Heart left ventricle (tissue), 16 donors: ENCODE measurements at regions not wholly inside any gene's neighbourhood (a gene's known extent, or its start where the extent isn't known, plus 50 kb on each side); places are given as distances from the start of the nearest gene placed in this dataset.
"Not testable (repeated sequence)": the region's sequence is repeated elsewhere in the genome, so short reads cannot be mapped to it uniquely, and the experiment has no call there.

Experiments used
- ATAC-seq, 4 donors: fragments of 200-7000 bp; cut with Tn5 transposase; one replicate each; pipeline ENCODE4 v1.9.1; 2020 to 2022; ENCODE audit warnings: moderate library complexity in 4 of 4, mild to moderate bottlenecking in 3 of 4, moderate number of reproducible peaks in 1 of 4
- DNase-seq, 5 donors: peaks; one replicate each; pipeline ENCODE4 v3.0.0-alpha.2; 2020
- H3K27ac ChIP-seq, 12 donors: fragments of 200-600 bp; sonication (generic) in 4 of 12; one replicate each; pipeline versions ENCODE4 v1.5.0 to v1.8.0; 2016 to 2022; ENCODE audit warnings: mild to moderate bottlenecking in 2 of 12
- H3K27me3 ChIP-seq, 9 donors: fragments of 200-600 bp; sonication (generic) in 2 of 9; one replicate each; pipeline versions ENCODE4 v1.5.1 to v1.8.0; 2016 to 2022; ENCODE audit warnings: mild to moderate bottlenecking in 3 of 9
- H3K36me3 ChIP-seq, 9 donors: fragments of 200-600 bp; sonication (generic) in 2 of 9; one replicate each; pipeline versions ENCODE4 v1.5.0 to v1.8.0; 2018 to 2022; ENCODE audit warnings: mild to moderate bottlenecking in 2 of 9
- H3K4me1 ChIP-seq, 12 donors: fragments of 200-600 bp; sonication (generic) in 4 of 12; one replicate each; pipeline versions ENCODE4 v1.5.0 to v1.8.0; 2016 to 2022; ENCODE audit warnings: mild to moderate bottlenecking in 3 of 12
- H3K4me3 ChIP-seq, 12 donors: fragments of 200-600 bp; sonication (generic) in 4 of 12; one replicate each; pipeline versions ENCODE4 v1.5.0 to v1.8.0; 2017 to 2022; ENCODE audit warnings: mild to moderate bottlenecking in 9 of 12, moderate library complexity in 4 of 12
- H3K9me3 ChIP-seq, 12 donors: fragments of 200-600 bp; sonication (generic) in 4 of 12; one replicate each; pipeline versions ENCODE4 v1.5.0 to v1.8.0; 2016 to 2022; ENCODE audit warnings: mild to moderate bottlenecking in 1 of 12
- WGBS, 4 donors: extraction: QIAGEN DNeasy Blood & Tissue Kit in 2 of 4; methylation state at CpG; one replicate each; pipeline versions ENCODE4 v1.1.5 to v1.1.7; 2013 to 2018; 5-methylcytosine and 5-hydroxymethylcytosine counted together
- intact Hi-C, 10 donors: fragments of 100-400 bp; cut with DNase I; formaldehyde crosslinking; loops; one replicate each; pipeline versions ENCODE4 v1.11.1 to v1.14.2; 2022
- donor health status: ischemic (EF 13 %, LVEDD 7.1; RV severe dilation, severe dysfunction).
- donor health status: healthy with polysubstance abuse.
- donor health status: DM: no; HTN: yes; CAD: no.
- donor health status: DM: no; HTN: no; CAD: no.
- donor health status: ischemic (EF 25% LVEDD 6.9; RV normal size, moderate dysfunction).
- donor health status: ischemic (EF 25% LVEDD 5.7; RV mildly dilated, moderate dysfunction).
- donor health status: healthy.
- donor health status: DM: yes; HTN: yes; CAD: no.
- donor health status: ischemic (EF 35%, LVEDD 5.7; RV mildly dilated, moderate dysfunction).
- donor health status: nonischemic (EF 11% LVEDD 7.7; RV severe dilation, severe dysfunction).
- donor health status: DM: yes; HTN: yes; CAD: no.
- donor health status: PGD.
- donor health status: ischemic (EF 29% LVEDD 5.4; RV normal size, mild dysfunction).
- donor health status: nonischemic (EF 23%, LVEDD 6.1; RV moderate dilation, normal function).

DNA sequence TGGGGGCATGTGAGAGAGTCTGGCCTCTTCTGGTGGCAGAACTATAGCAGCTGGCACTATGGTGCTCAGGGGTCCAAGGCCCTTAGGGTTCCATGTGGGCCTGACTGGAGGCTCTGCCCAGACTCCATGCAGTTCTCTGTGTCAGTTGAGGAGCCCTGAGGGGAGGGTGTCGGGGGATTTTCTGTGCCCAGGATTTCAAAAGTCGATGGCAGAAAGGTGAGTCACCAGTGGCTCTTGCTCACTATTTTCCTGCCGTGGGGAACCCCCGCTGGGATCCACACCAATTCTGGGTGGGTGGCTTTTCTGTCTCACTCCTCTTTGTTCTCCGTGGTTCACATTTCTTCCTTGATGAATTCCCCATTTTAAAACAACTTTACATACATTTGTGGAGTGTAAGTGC is 54.1 kb upstream of the ANKRD30B start:
- ATAC-seq, DNase-seq, H3K27ac ChIP-seq, H3K27me3 ChIP-seq, H3K9me3 ChIP-seq, H3K36me3 ChIP-seq, H3K4me1 ChIP-seq, intact Hi-C loops, H3K4me3 ChIP-seq: not testable (repeated sequence)
- 75 to 81% (median 75%) methylated on average over 5 of the region's 5 CpGs for WGBS, 4 donors

DNA sequence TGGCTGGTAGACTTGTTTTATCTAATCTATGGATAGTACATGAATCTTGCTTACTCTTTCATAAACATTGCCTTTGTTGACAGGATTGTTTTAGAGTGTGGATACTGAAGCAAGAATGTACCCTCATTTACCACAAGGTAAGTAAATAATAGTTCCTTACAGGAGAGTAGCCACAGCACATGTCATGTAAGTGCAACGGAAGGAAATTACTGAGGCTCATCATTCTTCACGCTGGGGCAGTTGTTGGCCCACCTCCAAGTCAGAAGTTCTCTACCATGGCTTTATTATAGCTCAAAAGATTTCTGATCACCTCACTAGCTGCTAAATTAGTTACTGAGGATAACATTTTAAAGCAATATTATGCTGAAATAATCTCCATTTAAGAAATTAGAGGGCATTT is 50.0 kb upstream of the ANKRD30B start:
- H3K36me3 ChIP-seq, H3K27me3 ChIP-seq, H3K27ac ChIP-seq, H3K4me3 ChIP-seq, H3K9me3 ChIP-seq, intact Hi-C loops, DNase-seq, H3K4me1 ChIP-seq, ATAC-seq: not testable (repeated sequence)
- WGBS, 4 donors, result 33 to 65% (median 51%) methylated on average over 2 of the region's 2 CpGs
